ENCODE measurements at regions not wholly inside any gene's neighbourhood (a gene's known extent, or its start where the extent isn't known, plus 50 kb on each side); places are given as distances from the start of the nearest gene placed in this dataset.
"Not testable (repeated sequence)": the region's sequence is repeated elsewhere in the genome, so short reads cannot be mapped to it uniquely, and the experiment has no call there.

GRCh38 chr9:33662871-33663270 is 132.5 kb upstream of the PRSS3 start:
- DNase-seq (ENCODE audit: extremely low read depth, insufficient read length) = no peak
- no peaks in the 10 kb centered on the region for H3K36me3 ChIP-seq (ENCODE audit: control insufficient read depth, insufficient read depth, low read length)
- no peak overlapping the region for H3K4me3 ChIP-seq (replicated peaks; ENCODE audit: low read depth, low read length)
- TF ChIP-seq CTCF (IDR thresholded peaks at IDR 0.05; ENCODE audit: insufficient read depth, low read length, poor library complexity, severe bottlenecking) = no peak
- no peaks in the 10 kb centered on the region for H3K27me3 ChIP-seq (replicated peaks; ENCODE audit: control insufficient read depth, insufficient read depth, low read length)

- H3K27me3 ChIP-seq (replicated peaks; ENCODE audit: control insufficient read depth, insufficient read depth, low read length); H3K36me3 ChIP-seq (ENCODE audit: control insufficient read depth, insufficient read depth, low read length); DNase-seq (ENCODE audit: extremely low read depth, insufficient read length): not testable (repeated sequence)
- H3K4me3 ChIP-seq (replicated peaks; ENCODE audit: low read depth, low read length) = peak overlapping the region; percentile 27; the same call in 1 of the 2 replicates
These were observed 119.1 kb upstream of the PRSS3 start for GRCh38 chr9:33676194-33676745.

GRCh38 chr9:33676746-33677505 is 118.4 kb upstream of the PRSS3 start:
- H3K4me3 ChIP-seq (replicated peaks; ENCODE audit: low read depth, low read length) = peak overlapping the region; percentile 27; the same call in 1 of the 2 replicates
- H3K27me3 ChIP-seq (replicated peaks; ENCODE audit: control insufficient read depth, insufficient read depth, low read length) = no peaks in the 10 kb centered on the region
- peak; percentile 6 for DNase-seq (ENCODE audit: extremely low read depth, insufficient read length)
- TF ChIP-seq CTCF (IDR thresholded peaks at IDR 0.05; ENCODE audit: insufficient read depth, low read length, poor library complexity, severe bottlenecking) = no peak
- no peaks in the 10 kb centered on the region for H3K36me3 ChIP-seq (ENCODE audit: control insufficient read depth, insufficient read depth, low read length)

- Histone ChIP-seq H3K36me3 (ENCODE audit: control insufficient read depth, insufficient read depth, low read length) (no peaks in the 10 kb centered on the region), H3K4me3 (replicated peaks; ENCODE audit: low read depth, low read length) (no peak overlapping the region), H3K27me3 (replicated peaks; ENCODE audit: control insufficient read depth, insufficient read depth, low read length) (no peaks in the 10 kb centered on the region)
- TF ChIP-seq CTCF (IDR thresholded peaks at IDR 0.05; ENCODE audit: insufficient read depth, low read length, poor library complexity, severe bottlenecking) = no peak
- no peak for DNase-seq (ENCODE audit: extremely low read depth, insufficient read length)
These were observed 117.9 kb upstream of the PRSS3 start for GRCh38 chr9:33677506-33677809.

- DNase-seq (ENCODE audit: extremely low read depth, insufficient read length) = no peak
- Histone ChIP-seq H3K36me3 (ENCODE audit: control insufficient read depth, insufficient read depth, low read length) (no peaks in the 10 kb centered on the region), H3K4me3 (replicated peaks; ENCODE audit: low read depth, low read length) (no peak overlapping the region), H3K27me3 (replicated peaks; ENCODE audit: control insufficient read depth, insufficient read depth, low read length) (no peaks in the 10 kb centered on the region)
- no peak for TF ChIP-seq CTCF (IDR thresholded peaks at IDR 0.05; ENCODE audit: insufficient read depth, low read length, poor library complexity, severe bottlenecking)
These were observed 117.4 kb upstream of the PRSS3 start for GRCh38 chr9:33677961-33678360.

GRCh38 chr9:33682551-33682950 is 112.8 kb upstream of the PRSS3 start:
- H3K27me3 ChIP-seq (replicated peaks; ENCODE audit: control insufficient read depth, insufficient read depth, low read length) = no peaks in the 10 kb centered on the region
- DNase-seq (ENCODE audit: extremely low read depth, insufficient read length) = no peak
- no peak overlapping the region for H3K4me3 ChIP-seq (replicated peaks; ENCODE audit: low read depth, low read length)
- no peak for TF ChIP-seq CTCF (IDR thresholded peaks at IDR 0.05; ENCODE audit: insufficient read depth, low read length, poor library complexity, severe bottlenecking)
- H3K36me3 ChIP-seq (ENCODE audit: control insufficient read depth, insufficient read depth, low read length) = no peaks in the 10 kb centered on the region
